Activated CD4-positive, alpha-beta T cell treated with anti-CD3 and anti-CD28 coated beads, Interleukin-10, Interleukin-2, amounts not matched to agents 100 ng/mL and 50 ng/mL, durations not matched to agents 16 hours and 8 hours (primary cell): ENCODE measurements at regions not wholly inside any gene's neighbourhood (a gene's known extent, or its start where the extent isn't known, plus 50 kb on each side); places are given as distances from the start of the nearest gene placed in this dataset.

ENCODE experiments used
- DNase-seq: peaks from one replicate; pipeline ENCODE4 v3.0.0-alpha.2; 2020

DNA sequence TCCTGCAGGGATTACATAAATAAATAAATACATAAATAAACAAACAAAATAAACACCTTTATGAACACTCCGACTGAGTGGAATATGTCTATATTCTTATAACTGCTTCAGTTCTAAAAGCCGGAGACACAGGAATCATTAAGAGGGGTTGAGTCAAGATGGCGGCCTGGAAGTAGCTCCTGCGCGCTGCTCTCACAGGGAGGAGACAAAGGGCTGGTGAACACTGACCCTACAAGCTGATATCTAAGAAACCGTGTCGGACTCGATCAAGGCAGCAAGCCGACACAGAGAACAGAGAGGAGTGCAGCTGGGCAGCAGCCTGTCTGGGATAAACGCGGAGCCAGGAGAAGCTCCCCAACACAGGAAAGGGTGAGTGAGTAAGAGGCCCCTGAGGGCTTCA is 1098.6 kb upstream of the NCAM2 start:
- DNase-seq: no peak

DNA sequence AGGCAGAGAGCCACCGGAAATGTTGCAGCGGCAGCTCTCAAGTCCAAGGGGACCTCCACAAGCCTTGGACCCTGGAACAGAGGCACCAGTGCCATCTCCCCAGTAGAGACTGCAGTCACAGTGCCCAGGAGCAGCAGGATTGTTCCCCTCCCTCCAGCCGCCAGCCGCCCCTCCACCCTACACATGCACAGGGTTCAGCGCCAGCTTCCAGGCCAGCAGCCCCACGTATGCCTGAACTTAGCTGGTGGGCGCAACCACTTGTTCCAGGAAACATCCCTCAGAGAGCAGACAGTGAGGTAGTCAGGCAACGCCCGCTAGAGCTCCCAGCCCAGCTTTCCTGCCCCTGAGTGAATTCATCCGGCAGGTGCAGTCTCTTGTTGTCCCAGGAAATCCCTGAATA is 1098.1 kb upstream of the NCAM2 start:
- no peak for DNase-seq

DNA sequence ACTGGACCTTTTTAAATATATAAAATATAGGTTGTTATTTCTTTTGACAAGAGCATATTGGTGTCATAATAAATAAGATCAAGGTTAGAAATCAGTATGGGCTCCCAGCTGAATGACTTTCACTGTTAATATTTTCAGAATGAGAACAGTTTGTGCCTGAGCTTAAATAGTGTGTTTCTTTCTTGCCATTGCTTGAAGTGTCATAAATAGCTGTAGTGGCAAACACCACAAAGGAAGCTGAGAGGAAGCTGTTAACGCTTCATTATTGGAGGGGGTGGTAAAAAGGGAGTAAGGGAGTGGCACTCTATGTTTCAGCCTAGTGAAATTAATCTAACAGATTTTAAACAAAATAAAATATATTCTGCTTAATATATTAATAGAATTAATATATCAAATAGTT is 1089.8 kb upstream of the NCAM2 start:
- no peak for DNase-seq

DNA sequence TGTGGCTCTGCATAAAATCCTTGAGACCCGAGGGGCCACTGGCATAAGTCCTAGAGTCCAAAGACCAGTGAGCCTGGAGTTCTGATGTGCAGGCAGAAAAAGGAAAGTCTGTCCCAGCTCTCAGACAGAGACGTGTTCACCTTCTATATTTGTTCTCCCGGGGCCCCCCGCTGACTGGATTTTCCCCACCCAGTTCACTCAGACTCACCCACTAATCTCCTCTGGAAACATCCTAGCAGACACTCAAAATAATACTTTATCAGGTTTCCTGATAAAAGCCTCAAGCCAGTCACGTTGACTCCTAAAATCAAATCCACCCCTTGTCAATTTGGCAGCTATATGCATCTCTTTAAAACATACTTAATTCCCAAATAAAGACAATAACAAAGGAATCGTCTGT is 1084.2 kb upstream of the NCAM2 start:
- DNase-seq: no peak

DNA sequence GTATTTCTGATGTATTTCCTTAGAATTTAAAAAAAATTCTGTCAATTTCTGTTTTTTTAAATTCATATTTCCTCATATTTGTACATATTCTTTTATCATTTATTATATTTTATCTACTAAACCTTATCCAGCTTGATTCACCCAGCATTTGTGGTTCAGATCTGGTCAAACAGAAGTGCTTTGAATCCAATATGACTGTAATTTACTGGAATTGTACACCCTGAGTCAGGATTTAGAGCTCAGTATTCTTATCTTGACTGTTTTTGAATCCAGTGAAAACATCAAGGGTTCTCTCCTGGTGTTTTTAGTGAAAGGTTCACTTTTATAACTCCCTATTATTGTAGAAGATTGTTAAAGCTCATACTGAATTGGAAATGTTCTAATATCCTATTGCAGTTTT is 1077.0 kb upstream of the NCAM2 start:
- DNase-seq: no peak

DNA sequence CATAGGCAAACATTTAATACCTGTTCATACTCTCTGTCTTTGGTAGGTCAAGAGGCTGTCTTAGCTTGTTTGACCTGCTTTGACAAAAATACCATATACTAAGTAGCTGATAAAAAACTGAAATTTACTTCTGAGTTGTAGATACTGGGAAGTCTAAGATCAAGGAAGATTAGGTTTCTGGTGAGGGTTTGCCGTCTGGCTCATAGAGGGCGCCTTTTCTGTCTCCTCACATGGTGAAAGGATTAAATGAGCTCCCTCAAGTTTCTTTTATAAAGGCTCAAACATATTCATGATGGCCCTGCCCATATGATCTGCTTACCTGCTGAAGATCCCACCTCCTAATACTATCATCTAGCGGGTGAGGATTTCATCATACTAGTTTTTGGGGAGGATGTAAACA is 1076.1 kb upstream of the NCAM2 start:
- DNase-seq: no peak

DNA sequence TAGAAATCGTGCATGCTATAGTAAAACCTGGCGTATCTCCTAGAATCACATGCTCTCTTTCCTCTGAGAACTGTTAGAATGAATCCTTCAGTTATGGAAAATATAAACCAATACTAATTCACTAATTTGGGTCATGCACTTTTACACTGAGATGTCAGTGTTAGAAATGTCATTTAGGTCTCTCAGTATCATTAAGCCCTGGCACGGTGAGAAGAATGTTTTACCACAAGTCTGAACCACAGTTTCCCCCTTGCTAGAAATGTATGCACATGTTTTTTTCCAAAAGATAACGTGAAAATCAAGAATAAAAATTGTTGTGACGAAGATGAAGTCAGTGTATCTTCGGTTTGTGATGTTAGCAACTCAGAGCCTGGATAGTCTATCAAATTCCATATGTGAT is 1062.7 kb upstream of the NCAM2 start:
- no peak for DNase-seq

DNA sequence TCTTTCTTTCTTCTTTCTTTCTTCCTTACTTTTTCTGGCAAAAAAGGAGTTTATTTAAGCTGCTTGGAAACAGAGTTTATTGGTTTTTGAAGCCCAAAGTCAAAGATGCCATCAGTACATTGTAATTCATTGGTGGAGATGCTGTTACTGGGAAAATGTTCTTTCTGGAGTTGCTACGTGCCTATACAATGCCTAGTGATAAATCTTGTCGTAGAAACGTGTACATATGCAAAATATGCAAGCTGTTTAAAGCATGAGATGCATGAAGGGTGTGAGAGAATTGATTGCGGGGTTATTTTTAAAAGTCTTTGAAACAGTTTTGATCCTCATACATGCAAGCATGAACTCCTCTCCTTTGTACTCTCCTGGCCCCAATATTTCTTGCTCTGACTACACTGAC is 1060.6 kb upstream of the NCAM2 start:
- DNase-seq: no peak

DNA sequence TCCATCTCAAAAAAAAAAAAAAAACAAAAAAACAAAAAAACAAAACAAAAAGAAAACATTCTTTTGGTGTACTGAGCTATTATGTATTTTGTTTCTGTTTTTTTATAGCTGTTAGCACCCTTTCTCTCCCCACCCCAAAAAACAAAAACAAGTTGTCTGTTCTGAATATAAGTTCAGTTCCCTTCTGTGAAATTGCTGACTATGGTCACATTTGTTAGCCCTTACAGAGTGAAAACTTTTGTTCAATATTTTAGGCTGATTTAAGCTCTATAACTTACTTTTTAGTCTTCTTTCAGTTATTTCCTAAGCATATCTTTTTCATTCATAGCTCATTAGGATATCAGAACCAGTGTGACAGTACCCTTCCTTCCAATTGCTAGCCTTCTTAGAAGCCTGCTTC is 1056.6 kb upstream of the NCAM2 start:
- no peak for DNase-seq

DNA sequence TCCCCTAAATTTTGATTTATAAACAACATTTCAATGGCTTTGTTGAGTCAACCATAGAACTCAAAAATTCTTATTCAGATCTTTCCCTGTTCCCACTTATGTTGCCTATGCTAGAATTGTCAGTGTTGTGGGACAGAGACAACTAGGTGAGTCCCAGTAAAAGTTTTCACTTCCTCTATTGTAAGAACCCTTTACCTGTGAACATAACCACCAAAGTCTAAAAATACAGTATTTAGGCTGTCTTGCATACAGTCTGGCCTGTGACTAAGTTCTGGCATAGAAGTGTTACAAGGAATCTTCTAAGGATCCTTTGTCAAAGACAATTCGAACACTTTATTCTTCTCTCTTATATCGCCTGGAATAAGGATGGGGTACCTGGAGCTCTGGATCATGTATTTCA is 1047.9 kb upstream of the NCAM2 start:
- no peak for DNase-seq

DNA sequence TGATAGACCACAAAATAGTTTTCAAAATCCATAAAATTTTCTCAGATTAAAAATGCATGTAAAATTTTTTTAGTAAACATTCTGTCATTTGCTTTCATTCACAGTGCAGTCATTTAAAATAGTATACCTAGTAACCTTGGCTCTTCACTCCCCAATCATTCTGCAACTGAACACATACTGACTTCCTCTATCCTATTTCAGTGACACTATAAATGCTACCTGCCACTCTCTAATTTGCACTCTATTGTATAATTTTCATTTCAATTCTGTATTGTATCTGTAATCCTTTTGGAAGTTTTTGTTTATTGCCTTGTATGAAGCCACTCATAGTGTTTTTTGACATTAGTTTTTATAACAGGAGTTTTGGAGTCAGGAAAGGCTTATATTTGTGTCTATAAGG is 1029.1 kb upstream of the NCAM2 start:
- no peak for DNase-seq

DNA sequence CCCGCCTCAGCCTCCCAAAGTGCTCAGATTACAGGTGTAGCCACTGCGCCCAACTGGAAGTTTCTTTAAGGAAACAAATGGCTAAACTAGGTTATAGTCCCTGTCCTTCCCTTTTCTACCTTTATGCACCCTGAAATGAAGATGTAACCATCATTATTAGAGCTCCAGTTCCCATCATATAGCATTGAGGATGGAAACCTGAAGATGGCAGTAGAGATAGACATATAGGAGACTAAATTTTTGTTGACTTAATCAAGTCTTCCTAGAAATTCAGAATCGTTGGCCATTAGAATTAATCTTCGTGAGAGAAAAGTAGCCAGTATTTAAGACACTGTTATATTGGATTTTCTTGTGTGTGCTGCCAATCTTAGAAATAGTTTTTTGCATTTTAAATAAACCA is 1016.3 kb upstream of the NCAM2 start:
- DNase-seq: no peak

DNA sequence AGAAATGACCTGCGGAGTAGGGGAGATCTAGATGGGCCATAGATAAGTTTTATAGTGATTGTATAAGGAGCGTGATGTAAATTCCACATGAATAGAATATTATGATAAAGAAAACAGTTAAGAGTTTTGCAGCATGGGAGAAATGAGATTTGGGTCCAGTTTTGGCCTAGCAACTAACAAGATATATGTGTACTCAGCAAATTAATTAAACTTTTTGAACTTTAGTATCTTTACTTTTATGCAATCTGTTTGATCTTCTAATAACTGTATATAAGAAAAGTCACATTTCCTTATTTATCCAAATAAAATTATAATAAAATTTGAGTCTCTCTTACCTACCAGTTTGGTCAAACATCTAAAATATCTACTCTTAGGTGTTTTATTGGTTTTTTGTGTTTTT is 1011.8 kb upstream of the NCAM2 start:
- DNase-seq: no peak

DNA sequence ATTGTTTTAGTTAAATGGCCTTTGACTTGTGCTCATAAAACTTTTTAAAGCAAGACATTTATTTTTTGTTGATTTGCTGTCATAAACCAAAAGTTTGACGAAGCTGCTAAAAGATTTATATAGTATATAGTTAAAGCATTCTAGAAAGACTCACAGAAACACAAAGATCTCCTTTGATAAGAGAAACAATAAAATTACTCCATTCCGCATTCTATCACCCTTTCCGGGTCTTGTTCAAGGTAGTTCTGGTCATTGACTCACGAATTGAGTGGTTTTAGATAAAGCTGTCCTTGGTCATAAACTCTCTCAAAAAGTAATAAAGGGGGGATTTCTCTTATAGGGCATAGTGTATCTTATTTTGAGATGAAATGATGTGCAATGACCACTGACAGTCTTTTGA is 1010.5 kb upstream of the NCAM2 start:
- no peak for DNase-seq

DNA sequence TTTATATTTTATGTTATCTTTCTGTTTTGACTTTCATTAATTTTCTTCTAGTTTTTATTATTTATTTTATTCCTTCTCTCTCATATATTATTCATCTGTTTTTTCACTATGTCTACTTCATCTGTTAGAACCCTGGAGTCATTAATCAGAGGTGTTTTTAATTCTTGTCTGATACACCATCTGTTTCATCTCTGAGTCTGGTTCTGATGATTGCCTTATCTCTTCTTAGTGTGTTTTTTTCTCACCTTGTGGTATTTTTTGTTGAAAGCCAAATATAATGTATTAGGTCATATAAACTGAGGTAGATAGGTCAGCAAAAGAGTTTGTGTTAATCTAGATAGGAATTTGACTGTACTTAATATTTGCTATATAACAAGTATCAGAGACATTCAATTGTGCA is 1005.7 kb upstream of the NCAM2 start:
- DNase-seq: no peak

DNA sequence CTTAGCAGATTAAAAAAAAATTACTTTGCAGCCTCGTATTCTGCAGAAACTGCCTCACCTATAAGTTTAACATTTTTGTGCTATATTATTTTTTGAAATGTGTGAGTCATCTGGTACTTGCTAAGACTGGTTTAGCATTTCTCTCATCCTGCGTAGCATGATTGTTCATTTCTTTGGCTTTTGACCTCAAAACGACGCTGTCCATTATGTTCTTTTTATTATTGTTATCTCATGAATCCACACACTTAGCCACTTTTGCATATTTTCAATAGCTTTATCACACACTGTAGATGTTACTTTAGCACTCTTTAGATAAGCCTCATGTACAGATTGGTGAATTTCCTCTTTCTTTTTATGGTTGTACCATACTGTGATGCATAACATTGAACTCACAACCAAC is 1004.9 kb upstream of the NCAM2 start:
- no peak for DNase-seq

DNA sequence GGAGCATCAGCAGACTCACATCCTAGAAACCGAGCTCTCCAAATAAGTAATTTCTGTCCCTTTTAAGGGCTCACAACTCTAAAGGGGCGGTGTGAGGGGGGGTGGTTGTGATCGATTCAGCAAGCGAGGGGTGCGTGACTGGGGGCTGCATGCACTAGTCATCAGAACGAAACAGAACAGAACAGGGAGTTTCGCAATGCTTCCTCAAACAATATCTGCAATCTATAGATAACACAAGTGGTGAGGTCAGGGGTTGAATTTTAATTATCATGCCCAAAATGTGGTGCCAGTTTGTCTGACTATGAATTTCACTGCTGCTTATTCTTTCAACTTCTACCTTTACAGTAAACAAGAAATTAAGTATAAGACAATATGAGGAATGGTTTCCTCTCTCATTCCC is 1003.0 kb upstream of the NCAM2 start:
- no peak for DNase-seq

DNA sequence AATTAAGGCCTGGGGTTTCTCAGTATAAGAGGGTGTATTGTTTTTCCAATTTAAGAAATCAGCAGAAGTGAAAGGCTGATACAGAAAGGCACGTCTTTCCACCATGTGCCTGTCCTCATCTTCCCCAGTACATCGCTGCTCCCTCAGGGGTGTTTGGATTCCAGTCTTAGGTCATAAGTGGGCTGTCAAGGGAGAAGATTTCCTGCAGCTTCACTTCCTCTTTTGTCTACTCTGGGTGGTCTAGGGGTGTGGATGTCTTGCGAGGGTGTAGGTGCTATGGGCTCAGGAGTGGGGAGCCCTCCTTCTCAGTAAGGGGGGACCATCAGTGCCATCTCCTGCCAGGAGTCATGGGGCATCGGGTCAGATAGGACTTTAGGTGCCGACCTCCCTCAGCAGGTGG is 999.8 kb upstream of the NCAM2 start:
- DNase-seq: no peak

DNA sequence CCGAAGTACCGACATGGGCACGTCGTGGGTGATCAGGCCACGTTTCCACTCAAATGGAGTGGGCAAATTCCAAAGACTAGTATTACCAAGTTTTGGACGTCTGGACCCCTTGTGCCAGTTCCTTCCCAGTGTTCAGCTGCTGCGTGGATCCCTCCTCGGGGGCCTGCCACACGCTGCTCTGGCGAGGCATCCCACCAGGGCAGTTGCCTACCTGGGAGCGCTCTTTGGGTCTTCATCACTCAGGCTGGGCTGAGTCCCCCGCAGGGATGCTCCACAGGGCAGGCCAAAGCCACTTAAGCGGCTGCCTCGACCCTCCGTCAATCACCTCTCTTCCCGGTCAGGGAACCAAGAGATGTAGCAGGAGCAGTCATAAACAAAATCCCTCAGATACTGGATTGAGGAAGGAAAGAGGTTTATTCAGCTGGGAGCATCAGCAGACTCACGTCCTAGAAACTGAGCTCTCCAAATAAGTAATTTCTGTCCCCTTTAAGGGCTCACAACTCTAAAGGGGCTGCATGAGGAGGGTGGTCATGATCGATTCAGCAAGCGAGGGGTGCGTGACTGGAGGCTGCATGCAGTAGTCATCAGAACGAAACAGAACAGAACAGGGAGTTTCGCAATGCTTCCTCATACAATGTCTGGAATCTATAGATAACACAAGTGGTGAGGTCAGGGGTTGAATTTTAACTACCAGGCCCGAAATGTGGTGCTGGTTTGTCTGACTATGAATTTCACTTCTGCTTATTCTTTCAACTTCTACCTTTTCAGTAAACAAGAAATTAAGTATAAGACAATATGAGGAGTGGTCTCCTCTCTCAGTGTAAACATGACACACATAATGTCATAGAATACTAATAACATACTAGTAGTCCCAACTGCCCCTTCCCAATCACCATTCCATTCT is 998.6 kb upstream of the NCAM2 start:
- DNase-seq: no peak

DNA sequence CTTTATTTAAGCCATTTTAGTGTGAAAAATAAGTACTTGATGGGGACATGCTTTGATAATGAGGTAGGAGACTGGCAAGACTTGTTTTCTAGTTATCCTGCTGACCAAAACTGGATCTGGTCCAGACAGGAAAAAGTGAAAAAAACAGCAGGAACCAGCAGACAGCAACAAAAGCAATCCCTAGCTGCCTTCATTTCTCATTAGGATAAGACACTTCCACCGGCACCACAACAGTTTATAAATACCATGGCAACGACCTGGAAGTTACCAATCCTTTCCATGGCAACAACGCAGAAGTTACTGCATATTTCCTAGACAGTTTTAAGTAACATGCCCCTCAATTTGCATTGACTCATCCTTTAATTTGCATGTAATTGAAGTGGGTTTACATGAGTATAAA is 993.8 kb upstream of the NCAM2 start:
- no peak for DNase-seq

DNA sequence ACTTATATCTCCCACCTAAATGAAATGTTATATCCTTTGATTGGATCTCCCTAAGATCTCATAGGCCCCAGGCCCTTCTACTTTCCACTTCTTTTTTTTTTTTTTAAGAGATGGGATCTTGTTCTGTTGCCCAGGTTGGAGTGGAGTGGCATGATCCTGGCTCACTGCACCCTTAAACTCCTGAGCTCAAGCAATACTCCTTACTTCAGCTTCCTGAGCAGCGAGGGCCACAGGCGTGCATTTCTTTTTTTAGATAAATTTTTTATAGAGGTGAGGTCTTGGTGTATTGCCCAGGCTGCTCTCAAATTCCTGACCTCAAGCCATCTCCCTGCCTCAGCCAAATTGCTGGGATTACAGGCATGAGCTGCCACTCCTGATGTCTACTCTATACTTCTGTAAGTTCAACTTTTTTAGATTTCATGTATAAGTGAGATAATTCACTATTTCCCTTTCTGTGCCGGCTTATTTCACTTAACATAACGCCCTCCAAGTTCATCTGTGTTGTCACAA is 987.5 kb upstream of the NCAM2 start:
- DNase-seq: no peak

DNA sequence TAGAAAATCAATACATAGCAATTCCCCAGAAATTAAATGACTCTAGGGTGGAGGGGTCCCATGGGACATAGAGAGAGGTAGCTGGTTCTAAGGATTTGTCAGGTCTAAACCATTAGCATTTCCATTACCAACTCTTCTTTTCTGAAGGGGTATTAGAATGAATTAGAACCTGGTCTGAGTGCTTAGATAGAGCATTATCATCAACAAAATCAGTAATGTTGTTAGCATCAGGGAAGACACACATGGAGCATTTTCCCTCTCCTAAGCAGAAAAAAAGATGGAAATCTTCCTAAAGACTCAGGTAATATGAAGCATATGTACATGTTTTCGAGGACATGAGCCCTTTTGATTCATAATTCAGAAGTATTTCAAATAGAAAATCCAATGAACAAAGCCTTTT is 984.4 kb upstream of the NCAM2 start:
- no peak for DNase-seq

DNA sequence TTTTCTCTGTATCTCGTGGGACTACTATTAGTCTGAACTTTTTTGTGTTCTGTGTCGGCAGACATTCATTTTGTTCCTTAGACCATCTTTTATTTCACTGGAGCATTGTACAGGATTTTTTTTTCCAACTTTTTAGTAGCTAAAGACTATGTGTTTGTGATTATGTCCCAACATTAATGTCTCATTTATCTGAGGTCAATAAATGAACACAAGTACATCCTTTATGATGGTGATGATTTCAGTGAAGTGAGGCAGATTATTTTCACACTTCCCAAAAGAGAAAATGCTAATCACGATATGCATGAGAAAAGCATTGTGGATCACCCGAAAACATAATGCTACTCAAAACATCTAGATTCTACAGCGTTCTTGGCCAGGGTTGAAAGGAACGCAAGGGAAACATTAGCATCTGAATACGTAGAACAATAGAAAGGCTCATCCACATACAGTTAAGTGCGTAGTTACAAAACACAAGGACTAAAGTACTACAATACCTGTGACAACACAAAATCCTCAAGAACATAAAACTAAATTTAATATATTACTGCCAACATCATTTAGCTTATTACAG is 981.7 kb upstream of the NCAM2 start:
- DNase-seq: no peak

DNA sequence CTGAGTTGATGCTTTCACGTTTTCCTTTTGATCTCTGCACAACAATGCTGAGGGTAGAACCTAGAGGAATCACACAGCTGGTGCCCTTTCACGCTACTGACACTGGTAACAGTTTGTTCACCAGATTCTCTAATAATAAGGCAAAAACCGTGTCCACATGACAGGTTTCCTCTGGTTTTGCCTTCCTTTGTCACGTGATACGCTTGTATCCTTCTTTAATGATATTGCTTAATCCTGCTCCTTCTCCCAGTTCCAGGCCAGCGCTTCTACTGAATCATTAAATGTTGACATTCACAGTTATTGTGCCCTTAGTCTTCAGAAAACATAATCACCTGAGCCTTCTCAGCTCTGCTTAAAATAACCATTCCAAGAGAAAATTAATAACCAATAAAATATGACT is 978.2 kb upstream of the NCAM2 start:
- DNase-seq: no peak

DNA sequence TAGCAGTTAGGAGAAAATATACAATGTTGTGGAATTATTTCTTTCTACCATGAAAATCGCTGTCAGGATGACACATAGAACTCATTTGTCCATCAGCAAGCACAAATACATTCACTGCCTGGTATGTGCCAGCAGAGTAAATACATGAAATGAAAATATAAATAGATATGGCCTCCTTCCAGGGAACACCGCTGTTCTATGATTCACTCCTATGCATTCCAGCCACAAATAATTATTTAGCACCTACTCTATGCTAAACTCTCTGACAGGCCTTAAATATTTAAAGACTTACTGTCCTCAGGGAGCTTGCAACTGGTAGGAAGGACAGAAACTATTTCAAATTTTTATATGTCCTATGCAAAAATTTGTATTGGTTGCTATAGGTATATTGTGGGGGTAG is 975.0 kb upstream of the NCAM2 start:
- no peak for DNase-seq
